ENCODE measurements at regions not wholly inside any gene's neighbourhood (a gene's known extent, or its start where the extent isn't known, plus 50 kb on each side); places are given as distances from the start of the nearest gene placed in this dataset.

- TF ChIP-seq CTCF (IDR thresholded peaks at IDR 0.05) (no peak), POLR2AphosphoS5 (IDR thresholded peaks at IDR 0.05) (no peak), POLR2A (IDR thresholded peaks at IDR 0.05) (no peak), EP300 (IDR thresholded peaks at IDR 0.05) (no peak)
These were observed 73.3 kb downstream of the SNRPE start for GRCh38 chr1:203934651-203935050.
